GM12873 (cell line): ENCODE measurements at regions not wholly inside any gene's neighbourhood (a gene's known extent, or its start where the extent isn't known, plus 50 kb on each side); places are given as distances from the start of the nearest gene placed in this dataset.

ENCODE experiments used
- CTCF ChIP-seq: IDR thresholded peaks from 2 replicates; pipeline ENCODE4 v1.5.1; 2012; ENCODE audit warnings: low read depth, mild to moderate bottlenecking, moderate library complexity, low read length, control low read depth; ENCODE audit not compliant: insufficient read depth; ENCODE audit errors: missing control alignments

GRCh38 chr13:34151885-34152284 lies 333.9 kb downstream of the RFC3 start:
- TF ChIP-seq CTCF: no peak

- TF ChIP-seq CTCF: no peak
These were observed 334.5 kb downstream of the RFC3 start for GRCh38 chr13:34152409-34152808.

GRCh38 chr13:34152996-34153395 lies 335.0 kb downstream of the RFC3 start:
- no peak for TF ChIP-seq CTCF

GRCh38 chr13:34153428-34154180 lies 335.7 kb downstream of the RFC3 start:
- TF ChIP-seq CTCF: no peak

- no peak for TF ChIP-seq CTCF
These were observed 338.1 kb downstream of the RFC3 start for GRCh38 chr13:34155931-34156607.

GRCh38 chr13:34156841-34157365 lies 339.0 kb downstream of the RFC3 start:
- no peak for TF ChIP-seq CTCF

GRCh38 chr13:34159946-34160345 lies 342.0 kb downstream of the RFC3 start:
- no peak for TF ChIP-seq CTCF
